ENCODE measurements at regions not wholly inside any gene's neighbourhood (a gene's known extent, or its start where the extent isn't known, plus 50 kb on each side); places are given as distances from the start of the nearest gene placed in this dataset.
A peak's percentile ranks its signal among the peaks of the same experiment; 100 is the strongest.

DNA sequence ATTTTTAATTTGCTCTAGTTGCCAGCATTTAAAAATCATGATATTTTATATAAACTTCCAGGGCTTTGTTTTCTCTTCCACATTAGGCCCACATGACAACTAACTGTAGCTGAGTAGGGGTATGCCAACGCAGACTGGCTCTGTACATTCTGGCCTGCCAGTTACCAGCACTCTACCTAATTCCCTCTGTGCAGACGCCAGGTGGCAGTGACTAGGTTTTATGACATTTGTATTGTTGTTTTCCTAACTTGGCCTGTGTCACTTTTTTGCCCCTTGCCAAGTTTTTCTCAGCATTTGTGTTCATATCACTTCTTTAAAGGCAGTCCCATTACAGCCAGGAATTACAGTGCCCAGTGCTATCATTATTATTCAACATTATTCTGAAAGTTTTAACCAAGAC is 347.5 kb downstream of the NKX6-1 start:
- intact Hi-C loops (cut with micrococcal nuclease; ENCODE audit: unreplicated experiment) (no loop called here), in situ Hi-C loops (cut with HindIII; ENCODE audit: low pct_unique_long_range_greater_than_20kb, low sequenced_read_pairs) (no loop called here)
- Histone ChIP-seq H3K27ac (ENCODE audit: low read length) (no peak overlapping the region), H3K4me3 (ENCODE audit: low read depth in 2 of 2, low read length in 2 of 2) (no peak overlapping the region), H3K9me3 (ENCODE audit: control insufficient read depth, insufficient read depth, low read depth, low read length) (no peaks in the 10 kb centered on the region), H3K4me1 (ENCODE audit: control insufficient read depth, insufficient read depth, low read length) (no peaks in the 10 kb centered on the region), H3K36me3 (ENCODE audit: control insufficient read depth, insufficient read depth, low read length) (no peaks in the 10 kb centered on the region), H3K27me3 (ENCODE audit: control insufficient read depth, insufficient read depth, low read length) (no peaks in the 10 kb centered on the region)
- BruUV-seq (replicated peaks), result no TSS peak
- DNase-seq (ENCODE audit: low read depth, low spot score), result no peak
- TF ChIP-seq CTCF (IDR thresholded peaks at IDR 0.05) (peak; percentile 37), REST (IDR thresholded peaks at IDR 0.05; ENCODE audit: insufficient read depth in 1 of 2, low read depth in 2 of 2, low read length in 1 of 2) (no peak), POLR2AphosphoS5 (IDR thresholded peaks at IDR 0.05; ENCODE audit: low read depth, low read length) (no peak)
- POLR2A ChIA-PET, result no interaction called here
- CTCF ChIA-PET, result no interaction called here
- ATAC-seq, result no peak

DNA sequence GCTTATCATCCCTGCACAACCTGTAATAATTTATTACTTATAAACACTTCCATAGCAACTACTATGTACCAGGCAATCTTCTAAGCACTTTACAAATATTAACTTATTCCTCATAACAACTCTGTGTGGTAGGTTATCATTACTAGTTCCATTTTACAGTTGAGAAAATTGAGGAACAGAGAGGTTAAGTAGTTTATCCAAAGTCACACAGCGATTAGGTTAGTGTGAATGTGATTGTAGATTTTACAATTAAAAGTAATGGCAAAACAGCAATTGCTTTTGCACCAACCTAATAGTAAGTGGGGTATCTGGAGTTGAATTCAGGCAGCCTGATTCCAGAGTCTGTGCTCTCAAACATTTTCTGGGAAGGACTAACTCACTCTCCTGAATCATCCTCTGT is 348.9 kb downstream of the NKX6-1 start:
- H3K9me3 ChIP-seq (ENCODE audit: control insufficient read depth, insufficient read depth, low read depth, low read length), result no peaks in the 10 kb centered on the region
- H3K27me3 ChIP-seq (ENCODE audit: control insufficient read depth, insufficient read depth, low read length), result no peaks in the 10 kb centered on the region
- CTCF ChIA-PET, result no interaction called here
- DNase-seq (ENCODE audit: low read depth, low spot score) (no peak), ATAC-seq (no peak)
- intact Hi-C loops (cut with micrococcal nuclease; ENCODE audit: unreplicated experiment), result no loop called here
- H3K4me3 ChIP-seq (ENCODE audit: low read depth in 2 of 2, low read length in 2 of 2), result no peak overlapping the region
- no peaks in the 10 kb centered on the region for H3K4me1 ChIP-seq (ENCODE audit: control insufficient read depth, insufficient read depth, low read length)
- BruUV-seq (replicated peaks), result no TSS peak
- in situ Hi-C loops (cut with HindIII; ENCODE audit: low pct_unique_long_range_greater_than_20kb, low sequenced_read_pairs), result no loop called here
- no peaks in the 10 kb centered on the region for H3K36me3 ChIP-seq (ENCODE audit: control insufficient read depth, insufficient read depth, low read length)
- H3K27ac ChIP-seq (ENCODE audit: low read length), result no peak overlapping the region
- TF ChIP-seq TCF7L2 (IDR thresholded peaks at IDR 0.05; ENCODE audit: low read depth, low read length) (no peak), SIN3A (IDR thresholded peaks at IDR 0.05; ENCODE audit: borderline replicate concordance, insufficient read depth, low read depth, low read length) (no peak), CTCF (IDR thresholded peaks at IDR 0.05) (no peak), REST (IDR thresholded peaks at IDR 0.05; ENCODE audit: insufficient read depth in 1 of 2, low read depth in 2 of 2, low read length in 1 of 2) (no peak), POLR2AphosphoS5 (IDR thresholded peaks at IDR 0.05; ENCODE audit: low read depth, low read length) (no peak)
- POLR2A ChIA-PET, result no interaction called here
